K562 (cell line): ENCODE measurements at regions not wholly inside any gene's neighbourhood (a gene's known extent, or its start where the extent isn't known, plus 50 kb on each side); places are given as distances from the start of the nearest gene placed in this dataset.

Experiments used
- ATAC-seq: fragments of 200-7000 bp; cut with Tn5 transposase; 3 replicates; pipeline ENCODE4 v1.9.1; 2020; ENCODE audit warnings: moderate library complexity
- BruUV-seq: library from RNA; stranded (reverse); fragments of 400-500 nt; replicated peaks from 2 replicates; lab custom pipeline; 2021; lab: Mats Ljungman, UMichigan
- CTCF ChIA-PET: fragments of 300-600 bp; formaldehyde crosslinking; extraction: SDS; loops from one replicate; lab custom pipeline; 2021; ENCODE audit warnings: low intra/inter-chr PET ratio; lab: Yijun Ruan, JAX
- POLR2A ChIA-PET: fragments of 300-600, 350-650 bp; sonication (Branson Sonifier 250); formaldehyde crosslinking; extraction: SDS; loops from one replicate; lab custom pipeline; 2021; ENCODE audit warnings: antibody characterized with exemption, inconsistent platforms; lab: Yijun Ruan, JAX
- DNase-seq, 4 experiments: peaks; one replicate each; pipeline versions ENCODE4 v3.0.0 to v3.0.0-alpha.2; 2011 to 2018; ENCODE audit warnings: low spot score in 3 of 4, mixed read lengths in 3 of 4; ENCODE audit errors: extremely low read depth in 1 of 4
- FAIRE-seq: peaks from 2 replicates; lab custom pipeline; 2011; peaks lifted over from hg19 to GRCh38; lab: Jason Lieb, UNC
- H2AFZ ChIP-seq: 2 replicates; pipeline ENCODE4 v1.6.0; 2011; ENCODE audit warnings: low read depth, low read length, control low read depth, inconsistent platforms
- H3K27ac ChIP-seq: fragments of 200-600 bp; 3 replicates; pipeline ENCODE4 v1.8.0; 2011; ENCODE audit warnings: low read depth, mild to moderate bottlenecking, control low read depth, inconsistent platforms, low read length, moderate library complexity, mixed read lengths; ENCODE audit errors: extremely low read depth
- H3K27me3 ChIP-seq, 2 experiments: fragments of 300-600 bp in 1 of 2; 2 replicates in 1 of 2; 3 replicates in 1 of 2; pipeline versions ENCODE4 v1.6.0 to v1.8.0; 2011; ENCODE audit warnings: inconsistent platforms in 2 of 2, low read length in 2 of 2, mild to moderate bottlenecking in 1 of 2, mixed read lengths in 1 of 2, moderate library complexity in 1 of 2; ENCODE audit not compliant: control insufficient read depth in 2 of 2, insufficient read depth in 2 of 2
- H3K36me3 ChIP-seq: fragments of 300-600 bp; 3 replicates; pipeline ENCODE4 v1.8.0; 2011; ENCODE audit warnings: mild to moderate bottlenecking, low read length, inconsistent platforms; ENCODE audit not compliant: control insufficient read depth, insufficient read depth
- H3K4me1 ChIP-seq, 2 experiments: fragments of 200-600 bp in 1 of 2; replicated peaks in 1 of 2; 2 replicates in 1 of 2; 3 replicates in 1 of 2; pipeline versions ENCODE4 v1.5.1 to v1.8.0; 2011; ENCODE audit warnings: inconsistent platforms in 2 of 2, low read length in 2 of 2, mild to moderate bottlenecking in 1 of 2, mixed read lengths in 1 of 2, moderate library complexity in 1 of 2; ENCODE audit not compliant: control insufficient read depth in 2 of 2, insufficient read depth in 2 of 2
- H3K4me2 ChIP-seq: 2 replicates; pipeline ENCODE4 v1.6.1; 2011; ENCODE audit warnings: low read length, control low read depth, inconsistent platforms, mixed read lengths; ENCODE audit not compliant: insufficient read depth
- H3K4me3 ChIP-seq: fragments of 200-600 bp; sonication (generic), shearing (Covaris generic); 2 replicates; pipeline ENCODE4 v1.5.1; 2016; ENCODE audit warnings: control low read depth, inconsistent platforms
- H3K79me2 ChIP-seq: fragments of 200-600 bp; 3 replicates; pipeline ENCODE4 v1.8.0; 2011; ENCODE audit warnings: low read length, inconsistent platforms; ENCODE audit not compliant: control insufficient read depth, insufficient read depth
- H3K9ac ChIP-seq, 2 experiments: 2 replicates each; pipeline versions ENCODE4 v1.6.0 to v1.6.1; 2011; ENCODE audit warnings: low read depth in 2 of 2, low read length in 2 of 2, control low read depth in 1 of 2, inconsistent platforms in 1 of 2, mild to moderate bottlenecking in 1 of 2, mixed read lengths in 1 of 2; ENCODE audit not compliant: insufficient read depth in 1 of 2
- H3K9me1 ChIP-seq: one replicate; pipeline ENCODE4 v1.6.0; 2011; ENCODE audit warnings: inconsistent platforms, mild to moderate bottlenecking, low read length, moderate library complexity; ENCODE audit not compliant: control insufficient read depth, insufficient read depth
- H3K9me3 ChIP-seq: replicated peaks from 2 replicates; pipeline ENCODE4 v1.5.1; 2011; ENCODE audit warnings: low read depth, low read length, inconsistent platforms; ENCODE audit not compliant: control insufficient read depth, insufficient read depth
- H4K20me1 ChIP-seq: replicated peaks from 2 replicates; pipeline ENCODE4 v1.6.1; 2011; ENCODE audit warnings: low read length, inconsistent platforms, mixed read lengths; ENCODE audit not compliant: control insufficient read depth, insufficient read depth
- CBX1 ChIP-seq: sonication (generic); IDR thresholded peaks from 2 replicates; pipeline ENCODE4 v1.6.1; 2016; ENCODE audit warnings: antibody characterized with exemption, low read depth, mild to moderate bottlenecking
- CHCHD3 ChIP-seq: fragments of 250-450 bp; sonication (Bioruptor Pico); IDR thresholded peaks from 2 replicates; pipeline ENCODE4 v2.1.2; 2022; ENCODE audit warnings: mild to moderate bottlenecking
- GATA2 ChIP-seq: sonication (generic); formaldehyde crosslinking; IDR thresholded peaks from 2 replicates; pipeline ENCODE4 v1.4.0; 2020; ENCODE audit warnings: mild to moderate bottlenecking, missing genetic modification reagents
- KAT2B ChIP-seq: IDR thresholded peaks from one replicate; pipeline ENCODE4 v1.6.1; 2012; ENCODE audit warnings: low read depth, mild to moderate bottlenecking, control low read depth, inconsistent platforms, low read length, moderate library complexity
- MXI1 ChIP-seq: IDR thresholded peaks from 2 replicates; pipeline ENCODE4 v1.6.1; 2011; ENCODE audit warnings: low read depth, mild to moderate bottlenecking, improper control_type of control experiment, low read length
- NFATC3 ChIP-seq: fragments of 450-650 bp; IDR thresholded peaks from 2 replicates; pipeline ENCODE4 v1.6.1; 2017; ENCODE audit warnings: mild to moderate bottlenecking
- NFE2 ChIP-seq: IDR thresholded peaks from 2 replicates; pipeline ENCODE4 v1.6.1; 2014; ENCODE audit warnings: antibody characterized with exemption, low read depth
- NFXL1 ChIP-seq: fragments of 450-650 bp; formaldehyde crosslinking; IDR thresholded peaks from 2 replicates; pipeline ENCODE4 v1.4.0; 2021; ENCODE audit warnings: mild to moderate bottlenecking
- NRF1 ChIP-seq, 2 experiments: fragments of 450-650 bp; IDR thresholded peaks in 1 of 2; conservative IDR thresholded peaks in 1 of 2; 2 replicates each; pipeline ENCODE4 v1.6.1; 2014; ENCODE audit warnings: mild to moderate bottlenecking in 2 of 2
- PHF20 ChIP-seq: fragments of 450-650 bp; IDR thresholded peaks from 2 replicates; pipeline ENCODE4 v1.6.1; 2018; ENCODE audit not compliant: partially characterized antibody
- PURB ChIP-seq: sonication (generic); formaldehyde crosslinking; IDR thresholded peaks from 2 replicates; pipeline ENCODE4 v1.9.0; 2021; ENCODE audit warnings: low read depth, mild to moderate bottlenecking, missing genetic modification reagents
- RAD51 ChIP-seq: fragments of 450-650 bp; IDR thresholded peaks from 2 replicates; pipeline ENCODE4 v1.7.1; 2016; ENCODE audit warnings: low read depth, mild to moderate bottlenecking, borderline replicate concordance
- RBM22 ChIP-seq: fragments of 200-400 bp; formaldehyde crosslinking; IDR thresholded peaks from 2 replicates; pipeline ENCODE4 v1.6.1; 2018; ENCODE audit warnings: low read length, low read depth; ENCODE audit not compliant: poor library complexity, severe bottlenecking
- SIX5 ChIP-seq, 2 experiments: IDR thresholded peaks; 2 replicates each; pipeline ENCODE4 v1.6.1; 2011; ENCODE audit warnings: low read length in 2 of 2, borderline replicate concordance in 1 of 2, low read depth in 1 of 2, mild to moderate bottlenecking in 1 of 2, moderate library complexity in 1 of 2; ENCODE audit not compliant: insufficient read depth in 1 of 2
- ZBTB7A ChIP-seq: IDR thresholded peaks from 2 replicates; pipeline ENCODE4 v1.6.1; 2011; ENCODE audit warnings: low read depth, mild to moderate bottlenecking, low read length, moderate library complexity, borderline replicate concordance; ENCODE audit not compliant: control insufficient read depth
- ZNF511 ChIP-seq: sonication (generic); formaldehyde crosslinking; IDR thresholded peaks from 2 replicates; pipeline ENCODE4 v1.8.0; 2022; ENCODE audit warnings: mild to moderate bottlenecking, missing genetic modification reagents
- ZNF644 ChIP-seq: fragments of 200-800 bp; sonication (Bioruptor generic); IDR thresholded peaks from 2 replicates; pipeline ENCODE4 v1.6.1; 2016; ENCODE audit warnings: low read depth, missing genetic modification characterization, missing compliant biosample characterization
- WGBS: fragments of 100-300 bp; shearing (Covaris generic); methylation state at CpG from one replicate; pipeline ENCODE4 v1.1.6; 2016; ENCODE audit warnings: low coverage, mixed read lengths; ENCODE audit not compliant: insufficient coverage; ENCODE audit errors: missing lambda C conversion rate; 5-methylcytosine and 5-hydroxymethylcytosine counted together
- in situ Hi-C: fragments of 300-500 bp; cut with MboI; formaldehyde crosslinking; loops from 4 replicates; pipeline ENCODE4 v1.15.0; 2018; ENCODE audit warnings: inconsistent platforms, mixed read lengths
- intact Hi-C: fragments of 100-400 bp; cut with micrococcal nuclease; formaldehyde crosslinking; loops from 2 replicates; pipeline ENCODE4 v1.14.2; 2022
- TF ChIP-seq, protein P1 (sequence below): fragments of 450-650 bp; IDR thresholded peaks from 2 replicates; pipeline ENCODE4 v1.6.1; 2017; ENCODE audit warnings: antibody characterized with exemption
- TF ChIP-seq, protein P2 (sequence below): sonication (generic); formaldehyde crosslinking; IDR thresholded peaks from 2 replicates; pipeline ENCODE4 v1.9.0; 2022; ENCODE audit warnings: mild to moderate bottlenecking, missing genetic modification reagents
- TF ChIP-seq, protein P3 (sequence below): fragments of 250-450 bp; sonication (Bioruptor Pico); IDR thresholded peaks from 2 replicates; pipeline ENCODE4 v1.8.0; 2022; ENCODE audit warnings: inconsistent platforms, mild to moderate bottlenecking, moderate library complexity, borderline replicate concordance

DNA sequence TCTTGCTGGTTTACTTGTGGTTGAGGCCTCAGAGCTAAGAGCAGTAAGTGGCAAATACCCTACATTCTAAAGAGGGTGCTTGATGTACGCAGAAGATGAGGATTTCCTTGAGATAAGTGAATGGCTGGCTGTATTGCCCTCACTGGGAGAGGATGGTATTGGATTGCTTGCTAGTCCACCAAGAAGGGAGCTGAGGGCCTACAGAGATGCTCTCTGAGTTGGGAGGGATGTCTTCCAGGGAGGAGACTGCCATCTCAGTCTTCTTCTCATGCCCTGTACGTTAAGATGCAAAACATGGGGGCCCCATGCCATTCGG is 669.1 kb downstream of the UTRN start (continued):
- TF ChIP-seq PHF20 (no peak), NFATC3 (no peak), GATA2 (no peak)

GRCh38 chr6:144955392-144955791 is 670.3 kb downstream of the UTRN start:
- H3K27me3 ChIP-seq, result no peaks in the 10 kb centered on the region
- in situ Hi-C loops, result no loop called here
- no peak overlapping the region for H3K9ac ChIP-seq
- H2AFZ ChIP-seq, result no peak overlapping the region
- H3K9me1 ChIP-seq, result no peaks in the 10 kb centered on the region
- DNase-seq (no peak), FAIRE-seq (no peak), ATAC-seq (no peak)
- no peaks in the 10 kb centered on the region for H3K4me1 ChIP-seq
- POLR2A ChIA-PET, result no interaction called here
- no peaks in the 10 kb centered on the region for H3K36me3 ChIP-seq
- BruUV-seq, result no TSS peak
- no peak overlapping the region for H3K4me3 ChIP-seq
- intact Hi-C loops, result no loop called here
- TF ChIP-seq SIX5 (IDR thresholded peaks at IDR 0.05; ENCODE audit: borderline replicate concordance in 1 of 2, insufficient read depth in 1 of 2, low read depth in 1 of 2, low read length in 2 of 2) (no peak), KAT2B (no peak), MXI1 (no peak), CBX1 (no peak), CHCHD3 (no peak), NRF1 (conservative IDR thresholded peaks at IDR 0.05 in 1 of 2, IDR thresholded peaks at IDR 0.05 in 1 of 2) (no peak), ZNF511 (CRISPR knock-in tag) (no peak), PURB (no peak), ZBTB7A (no peak), RAD51 (no peak), ZNF644 (tag) (no peak), NFXL1 (CRISPR knock-in tag) (no peak), RBM22 (no peak), NFE2 (no peak)
- TF ChIP-seq, protein P1, sequence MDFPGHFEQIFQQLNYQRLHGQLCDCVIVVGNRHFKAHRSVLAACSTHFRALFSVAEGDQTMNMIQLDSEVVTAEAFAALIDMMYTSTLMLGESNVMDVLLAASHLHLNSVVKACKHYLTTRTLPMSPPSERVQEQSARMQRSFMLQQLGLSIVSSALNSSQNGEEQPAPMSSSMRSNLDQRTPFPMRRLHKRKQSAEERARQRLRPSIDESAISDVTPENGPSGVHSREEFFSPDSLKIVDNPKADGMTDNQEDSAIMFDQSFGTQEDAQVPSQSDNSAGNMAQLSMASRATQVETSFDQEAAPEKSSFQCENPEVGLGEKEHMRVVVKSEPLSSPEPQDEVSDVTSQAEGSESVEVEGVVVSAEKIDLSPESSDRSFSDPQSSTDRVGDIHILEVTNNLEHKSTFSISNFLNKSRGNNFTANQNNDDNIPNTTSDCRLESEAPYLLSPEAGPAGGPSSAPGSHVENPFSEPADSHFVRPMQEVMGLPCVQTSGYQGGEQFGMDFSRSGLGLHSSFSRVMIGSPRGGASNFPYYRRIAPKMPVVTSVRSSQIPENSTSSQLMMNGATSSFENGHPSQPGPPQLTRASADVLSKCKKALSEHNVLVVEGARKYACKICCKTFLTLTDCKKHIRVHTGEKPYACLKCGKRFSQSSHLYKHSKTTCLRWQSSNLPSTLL, result no peak
- TF ChIP-seq, protein P2, sequence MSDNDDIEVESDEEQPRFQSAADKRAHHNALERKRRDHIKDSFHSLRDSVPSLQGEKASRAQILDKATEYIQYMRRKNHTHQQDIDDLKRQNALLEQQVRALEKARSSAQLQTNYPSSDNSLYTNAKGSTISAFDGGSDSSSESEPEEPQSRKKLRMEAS (CRISPR knock-in tag), result no peak
- TF ChIP-seq, protein P3, sequence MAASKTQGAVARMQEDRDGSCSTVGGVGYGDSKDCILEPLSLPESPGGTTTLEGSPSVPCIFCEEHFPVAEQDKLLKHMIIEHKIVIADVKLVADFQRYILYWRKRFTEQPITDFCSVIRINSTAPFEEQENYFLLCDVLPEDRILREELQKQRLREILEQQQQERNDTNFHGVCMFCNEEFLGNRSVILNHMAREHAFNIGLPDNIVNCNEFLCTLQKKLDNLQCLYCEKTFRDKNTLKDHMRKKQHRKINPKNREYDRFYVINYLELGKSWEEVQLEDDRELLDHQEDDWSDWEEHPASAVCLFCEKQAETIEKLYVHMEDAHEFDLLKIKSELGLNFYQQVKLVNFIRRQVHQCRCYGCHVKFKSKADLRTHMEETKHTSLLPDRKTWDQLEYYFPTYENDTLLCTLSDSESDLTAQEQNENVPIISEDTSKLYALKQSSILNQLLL (CRISPR knock-in tag), result no peak
- WGBS, result 7% methylated on average over 2 of the region's 2 CpGs
- CTCF ChIA-PET, result no interaction called here
- H3K79me2 ChIP-seq, result no peaks in the 10 kb centered on the region
- H3K4me2 ChIP-seq, result no peak overlapping the region
- H3K27ac ChIP-seq, result no peak overlapping the region
- H4K20me1 ChIP-seq, result no peaks in the 10 kb centered on the region
- H3K9me3 ChIP-seq, result no peaks in the 10 kb centered on the region
